ENCODE measurements at regions not wholly inside any gene's neighbourhood (a gene's known extent, or its start where the extent isn't known, plus 50 kb on each side); places are given as distances from the start of the nearest gene placed in this dataset.

DNA sequence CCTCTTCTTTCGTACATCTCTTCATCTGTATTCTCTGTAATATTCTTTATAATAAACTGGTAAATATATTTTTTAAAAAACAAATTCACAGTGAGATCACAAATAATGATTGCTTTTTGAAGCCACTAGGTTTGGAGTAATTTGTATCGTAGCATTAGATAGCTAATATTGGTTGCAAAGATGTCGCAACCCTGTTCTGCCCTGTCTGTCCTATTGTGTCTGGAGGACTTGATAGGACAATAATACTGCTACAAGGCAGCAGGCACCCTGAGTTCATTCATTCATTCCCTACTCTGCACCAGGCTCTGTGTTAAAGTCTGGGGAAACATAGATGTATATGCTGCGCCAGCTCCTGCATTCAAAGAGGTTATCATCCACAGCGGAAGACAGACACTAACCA, 206.7 kb upstream of the KLF4 start:
- no peak for TF ChIP-seq CTCF (IDR thresholded peaks at IDR 0.05)
- TF ChIP-seq POLR2AphosphoS5 (IDR thresholded peaks at IDR 0.05): no peak
- TF ChIP-seq POLR2A (IDR thresholded peaks at IDR 0.05): no peak
- TF ChIP-seq EP300 (IDR thresholded peaks at IDR 0.05; ENCODE audit: low read depth): no peak

Data from transverse colon (tissue), 4 donors.